ENCODE measurements at regions not wholly inside any gene's neighbourhood (a gene's known extent, or its start where the extent isn't known, plus 50 kb on each side); places are given as distances from the start of the nearest gene placed in this dataset.
A peak's percentile ranks its signal among the peaks of the same experiment; 100 is the strongest.
"Not testable (repeated sequence)": the region's sequence is repeated elsewhere in the genome, so short reads cannot be mapped to it uniquely, and the experiment has no call there.

DNA sequence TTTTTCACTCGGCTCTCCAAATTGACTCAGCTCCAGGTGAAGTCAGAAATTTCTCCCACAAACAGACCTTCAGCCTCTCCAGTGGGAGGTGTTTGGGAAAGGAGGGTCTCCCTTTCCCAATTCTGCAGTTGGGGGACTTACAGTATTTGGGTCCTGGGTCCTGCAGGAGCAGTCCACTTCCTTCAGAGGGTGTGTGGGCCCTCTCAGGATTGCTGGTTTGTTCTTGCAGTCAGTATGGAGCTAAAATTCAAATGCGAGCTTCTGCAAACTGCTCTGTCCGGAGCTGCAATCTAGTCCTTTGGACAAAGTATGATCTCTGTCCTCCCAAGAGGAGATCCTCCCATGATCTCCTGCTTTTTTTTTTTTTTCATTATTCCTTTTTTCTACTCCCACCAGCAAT lies 87.9 kb upstream of the MSTN start:
- no peak for DNase-seq

DNA sequence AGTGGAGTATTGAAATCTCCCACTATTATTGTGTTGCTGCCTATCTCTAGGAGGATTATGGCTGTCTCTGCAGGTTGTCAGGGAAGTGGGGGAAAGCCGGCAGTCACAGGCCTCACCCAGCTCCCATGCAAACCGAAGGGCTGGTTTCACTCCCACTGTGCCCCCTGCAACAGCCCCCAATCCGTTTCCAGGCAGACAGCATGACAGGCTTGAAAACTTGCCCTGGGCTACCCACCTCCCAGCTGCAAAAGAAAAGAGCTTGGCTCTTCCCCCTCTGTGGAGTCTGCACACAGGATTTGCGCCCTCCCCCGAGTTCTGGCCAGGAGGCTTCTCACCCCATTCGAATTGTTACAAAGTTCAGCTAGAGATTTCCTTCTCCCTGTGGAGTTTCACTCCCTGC lies 87.4 kb upstream of the MSTN start:
- no peak for DNase-seq

DNA sequence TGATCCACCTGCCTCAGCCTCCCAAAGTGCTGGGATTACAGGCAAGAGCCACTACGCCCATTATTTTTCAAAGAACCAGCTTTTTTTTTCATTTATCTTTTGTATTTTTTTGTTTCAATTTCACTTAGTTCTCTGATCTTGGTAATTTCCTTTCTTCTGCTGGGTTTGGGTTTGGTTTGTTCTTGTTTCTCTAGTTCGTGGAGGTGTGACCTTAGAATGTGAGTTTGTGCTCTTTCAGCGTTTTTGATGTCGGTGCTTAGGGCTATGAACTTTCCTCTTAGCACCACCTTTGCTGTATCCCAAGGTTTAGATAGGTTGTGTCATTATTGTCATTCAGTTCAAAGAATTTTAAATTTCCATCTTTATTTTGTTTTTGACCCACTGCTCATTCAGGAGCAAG lies 86.7 kb upstream of the MSTN start:
- DNase-seq, result no peak

DNA sequence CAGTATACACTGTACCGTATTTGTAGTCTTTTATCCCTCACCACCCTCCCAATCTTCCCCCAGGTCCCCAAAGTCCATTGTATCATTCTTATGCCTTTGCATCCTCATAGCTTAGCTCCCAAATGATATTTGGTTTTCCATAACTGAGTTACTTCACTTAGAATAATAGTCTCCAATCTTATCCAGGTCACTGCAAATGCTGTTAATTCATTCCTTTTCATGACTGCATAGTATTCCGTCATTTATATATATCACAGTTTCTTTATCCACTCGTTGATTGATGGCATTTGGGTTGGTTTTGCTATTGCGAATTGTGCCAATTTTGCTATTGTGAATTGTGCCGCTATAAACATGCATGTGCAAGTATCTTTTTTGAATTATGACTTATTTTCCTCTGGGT lies 83.6 kb upstream of the MSTN start:
- DNase-seq, result not testable (repeated sequence)

DNA sequence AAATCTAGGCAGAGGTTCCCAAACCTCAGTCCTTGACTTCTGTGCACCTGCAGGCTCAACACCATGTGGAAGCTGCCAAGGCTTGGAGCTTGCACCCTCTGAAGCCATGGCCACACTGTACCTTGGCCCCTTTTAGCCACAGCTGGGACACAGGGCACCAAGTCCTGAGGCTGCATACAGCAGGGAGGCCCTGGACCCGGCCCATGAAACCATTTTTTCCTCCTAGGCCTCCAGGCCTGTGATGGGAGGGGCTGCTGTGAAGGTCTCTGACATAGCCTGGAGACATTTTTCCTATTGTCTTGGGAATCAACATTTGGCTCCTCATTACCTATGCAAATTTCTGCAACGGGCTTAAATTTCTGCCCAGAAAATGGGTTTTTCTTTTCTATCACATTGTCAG lies 77.9 kb upstream of the MSTN start:
- DNase-seq, result not testable (repeated sequence)

DNA sequence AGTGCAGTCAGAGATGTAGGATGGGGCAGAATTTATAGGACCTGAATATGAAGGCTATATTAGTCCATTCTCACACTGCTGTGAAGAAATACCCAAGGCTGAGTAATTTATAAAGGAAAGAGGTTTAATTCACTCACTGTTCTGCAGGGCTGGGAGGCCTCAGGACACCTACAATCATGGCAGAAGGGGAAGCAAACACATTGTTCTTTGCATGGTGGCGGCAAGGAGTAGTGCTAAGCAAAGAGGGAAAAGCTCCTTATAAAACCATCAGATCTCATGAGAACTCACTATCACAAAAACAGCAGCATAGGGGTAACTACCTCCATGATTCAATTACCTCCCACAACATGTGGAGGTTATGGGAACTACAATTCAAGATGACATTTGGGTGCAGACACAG lies 76.8 kb upstream of the MSTN start:
- DNase-seq, result no peak

DNA sequence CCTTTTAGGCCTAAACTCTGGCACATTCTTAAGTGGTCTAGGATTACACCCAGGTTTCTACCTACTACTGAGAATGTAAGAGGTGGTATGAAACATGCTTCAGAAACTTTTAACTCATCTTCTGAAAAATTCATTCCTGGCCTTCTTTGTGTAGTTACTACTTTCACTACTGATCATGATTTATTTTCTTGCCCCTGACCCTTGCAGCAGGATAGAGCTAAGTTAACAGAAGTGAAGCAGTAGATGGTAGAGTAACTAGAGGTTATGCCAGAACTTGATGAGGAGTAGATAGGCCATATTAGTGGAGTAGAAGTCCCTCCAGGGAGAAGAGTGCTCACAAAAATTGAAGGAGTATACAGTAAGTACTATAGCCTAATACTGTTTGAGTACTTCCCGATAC lies 75.5 kb upstream of the MSTN start:
- no peak for DNase-seq

DNA sequence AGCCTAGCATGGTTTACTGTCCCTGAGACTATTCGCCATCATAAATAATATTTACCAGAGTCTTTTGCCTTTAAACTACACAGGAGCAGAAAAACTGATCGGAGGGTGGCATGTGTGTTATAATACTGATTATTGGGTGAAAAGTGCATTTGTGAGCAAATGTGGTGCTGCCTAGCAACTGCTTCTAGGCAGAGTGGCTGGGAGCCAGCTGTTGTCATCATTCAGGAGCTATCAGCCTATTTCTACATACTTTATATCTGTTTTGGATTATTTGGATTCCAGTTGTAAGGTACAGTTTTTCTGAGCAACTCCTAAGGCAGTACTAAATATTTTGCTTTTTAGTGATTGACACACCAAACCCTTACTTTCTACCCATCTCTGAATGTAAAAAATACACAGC lies 75.0 kb upstream of the MSTN start:
- DNase-seq, result peak in 2 of 58 donors; percentile 12 to 16

DNA sequence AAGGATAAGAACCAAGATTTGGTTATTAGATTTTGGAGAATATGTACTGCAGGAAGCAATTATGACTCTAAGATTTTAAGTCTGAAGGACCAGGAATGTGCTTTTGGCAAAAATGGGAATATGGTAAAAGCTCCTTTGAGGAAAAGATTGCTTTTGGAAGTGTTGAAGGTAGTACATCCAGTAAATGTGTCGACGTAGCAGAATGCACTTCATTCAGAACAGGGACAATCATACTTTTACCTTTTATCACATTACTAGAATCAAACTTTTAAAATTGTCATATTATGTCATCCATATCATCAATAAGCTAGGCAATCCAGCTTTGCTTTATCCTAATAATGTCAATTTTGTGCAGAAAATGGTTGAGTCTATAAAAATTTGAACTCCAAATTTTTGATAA lies 74.3 kb upstream of the MSTN start:
- no peak for DNase-seq

DNA sequence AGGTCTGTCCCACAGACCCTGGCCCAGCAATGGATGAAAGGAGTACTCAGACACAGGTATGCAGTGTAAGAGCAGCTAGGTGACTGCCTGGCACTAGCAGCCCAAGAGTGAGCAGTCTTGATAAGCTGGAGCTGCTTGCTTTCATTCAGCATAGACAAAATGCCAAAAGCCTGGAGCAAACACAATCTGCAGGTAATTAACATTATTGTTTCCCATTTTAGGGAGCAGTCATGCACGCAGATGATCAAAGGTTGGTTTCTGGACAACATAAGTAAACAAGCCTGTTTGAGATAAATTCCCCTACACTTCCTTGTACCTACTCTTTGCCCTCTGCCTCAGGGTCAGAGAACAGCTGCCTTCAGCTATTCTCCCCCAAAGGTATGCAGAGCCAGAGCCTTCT lies 73.7 kb upstream of the MSTN start:
- DNase-seq, result no peak

DNA sequence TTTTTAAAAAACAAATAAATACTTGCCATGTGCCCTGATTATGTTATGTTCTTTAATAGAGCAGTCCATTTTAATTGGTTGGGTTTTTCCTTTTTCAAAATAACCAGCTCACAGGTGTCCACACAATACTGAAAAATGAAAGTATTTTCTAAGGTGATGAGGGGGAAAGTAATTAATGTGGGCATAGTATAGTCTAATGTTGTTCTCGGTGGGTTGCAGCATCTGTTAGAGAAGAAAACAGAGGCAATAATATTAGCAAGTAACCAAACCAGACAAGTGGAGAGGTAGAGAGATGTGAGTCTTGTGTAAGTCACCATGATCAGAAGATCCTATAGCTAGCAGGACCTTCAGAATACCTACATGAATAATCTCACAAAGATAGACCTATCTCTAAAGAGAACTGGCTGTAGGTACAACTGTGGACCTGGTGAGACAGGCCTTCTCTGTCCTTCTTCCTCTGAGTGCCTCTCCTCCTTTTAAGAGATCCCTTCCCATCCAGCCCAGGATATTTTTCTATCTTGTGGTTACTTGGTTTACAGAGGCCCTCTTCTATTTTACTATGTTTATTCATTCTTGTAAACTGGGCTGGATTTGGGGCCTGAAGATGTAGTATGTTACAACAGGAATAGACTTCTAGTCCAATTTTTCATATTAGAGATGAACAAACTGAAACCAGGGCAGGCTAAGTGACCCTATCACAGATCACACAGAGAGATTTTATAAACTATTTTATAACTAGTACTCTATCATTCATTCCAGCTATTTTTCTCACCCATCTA lies 67.1 kb upstream of the MSTN start:
- no peak for DNase-seq

DNA sequence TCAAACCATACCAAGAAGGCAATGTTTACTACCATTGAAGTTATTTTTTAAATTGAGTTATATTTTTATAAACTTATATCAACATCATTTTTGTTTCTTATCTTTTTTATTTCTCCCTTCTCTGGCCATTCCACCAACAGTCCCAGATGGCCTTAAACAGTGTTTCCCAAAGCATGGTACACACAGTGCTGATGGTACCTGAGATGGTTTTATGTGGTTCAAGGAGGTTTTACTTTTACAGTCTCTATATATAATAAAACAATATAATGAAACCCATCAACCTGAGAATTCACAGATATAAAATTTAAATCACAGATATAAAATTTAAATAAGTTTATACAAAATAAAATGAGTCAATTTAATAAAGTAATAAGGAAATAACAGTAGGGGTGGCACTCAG lies 65.1 kb upstream of the MSTN start:
- no peak for DNase-seq

DNA sequence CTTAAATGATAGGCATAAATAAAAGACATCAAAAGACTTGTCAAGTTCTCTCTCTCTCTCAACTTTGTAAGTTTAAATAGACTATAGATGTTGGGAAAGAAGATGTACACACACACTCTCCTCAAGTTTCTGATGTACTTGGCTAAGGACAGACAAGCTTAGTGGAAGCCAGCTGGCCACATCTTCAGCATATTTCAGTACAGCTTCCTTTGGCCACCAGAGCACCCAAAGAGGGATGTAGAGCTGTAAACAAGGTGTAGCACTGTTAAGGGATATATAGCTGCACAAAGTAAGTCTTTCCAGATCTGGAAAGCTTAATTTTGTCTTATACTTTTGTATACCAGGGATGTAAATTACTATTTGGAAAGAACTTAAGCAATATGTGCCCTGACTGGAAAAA lies 64.3 kb upstream of the MSTN start:
- no peak for DNase-seq

DNA sequence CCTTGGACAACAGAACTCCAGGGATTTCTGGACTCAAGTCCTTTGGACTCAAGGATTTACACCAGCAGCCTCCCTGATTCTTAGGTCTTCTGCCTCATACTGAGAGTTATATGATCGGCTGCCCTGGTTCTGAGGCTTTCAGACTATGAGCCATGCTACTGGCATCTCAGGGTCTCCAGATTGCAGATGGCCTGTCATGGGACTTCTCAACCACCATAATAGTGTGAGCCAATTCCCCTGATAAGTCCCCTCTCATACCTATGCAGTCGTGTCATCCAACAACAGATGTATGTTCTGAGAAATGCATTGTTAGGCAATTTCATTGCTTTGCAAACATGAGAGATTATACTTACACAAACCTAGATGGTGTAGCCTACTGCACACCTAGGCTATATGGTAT lies 61.4 kb upstream of the MSTN start:
- DNase-seq, result no peak

DNA sequence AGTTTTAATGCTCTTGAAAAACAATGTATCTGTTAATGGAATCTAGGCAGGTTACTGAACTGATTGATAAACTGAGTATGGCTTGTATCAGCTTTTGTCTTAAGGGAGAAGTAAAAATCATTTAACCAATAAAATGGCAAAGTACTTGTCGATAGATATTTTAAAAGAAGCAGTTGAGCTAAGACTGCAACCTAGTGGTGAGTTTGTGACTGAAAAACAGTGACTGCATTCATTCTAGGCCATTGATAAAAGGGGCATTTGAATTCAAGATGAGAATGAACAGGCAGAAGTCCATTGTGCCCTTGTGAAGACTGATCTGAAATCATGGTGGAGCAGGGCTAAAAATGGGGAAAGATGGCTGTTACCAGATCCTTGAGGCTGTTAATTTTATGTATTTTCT lies 59.4 kb upstream of the MSTN start:
- peak in 5 of 58 donors; percentile 7 to 74 (median 12) for DNase-seq

DNA sequence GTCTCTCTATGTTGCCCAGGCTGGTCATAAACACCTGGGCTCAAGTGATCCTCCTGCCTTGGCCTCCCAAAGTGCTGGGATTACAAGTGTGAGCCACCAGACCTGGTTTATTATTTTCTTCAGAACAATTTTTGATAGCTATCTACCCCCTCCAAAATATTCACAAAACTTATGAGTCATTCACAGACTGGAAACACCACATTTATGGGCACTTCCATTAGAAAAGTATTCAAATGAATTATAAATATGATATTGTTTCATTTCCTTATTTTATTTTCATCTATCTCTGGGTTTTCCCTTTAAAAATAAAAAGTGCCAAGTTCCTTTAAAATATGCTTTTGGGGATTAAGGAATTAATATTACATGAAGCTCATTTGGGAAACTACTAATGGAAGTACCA lies 58.8 kb upstream of the MSTN start:
- no peak for DNase-seq

DNA sequence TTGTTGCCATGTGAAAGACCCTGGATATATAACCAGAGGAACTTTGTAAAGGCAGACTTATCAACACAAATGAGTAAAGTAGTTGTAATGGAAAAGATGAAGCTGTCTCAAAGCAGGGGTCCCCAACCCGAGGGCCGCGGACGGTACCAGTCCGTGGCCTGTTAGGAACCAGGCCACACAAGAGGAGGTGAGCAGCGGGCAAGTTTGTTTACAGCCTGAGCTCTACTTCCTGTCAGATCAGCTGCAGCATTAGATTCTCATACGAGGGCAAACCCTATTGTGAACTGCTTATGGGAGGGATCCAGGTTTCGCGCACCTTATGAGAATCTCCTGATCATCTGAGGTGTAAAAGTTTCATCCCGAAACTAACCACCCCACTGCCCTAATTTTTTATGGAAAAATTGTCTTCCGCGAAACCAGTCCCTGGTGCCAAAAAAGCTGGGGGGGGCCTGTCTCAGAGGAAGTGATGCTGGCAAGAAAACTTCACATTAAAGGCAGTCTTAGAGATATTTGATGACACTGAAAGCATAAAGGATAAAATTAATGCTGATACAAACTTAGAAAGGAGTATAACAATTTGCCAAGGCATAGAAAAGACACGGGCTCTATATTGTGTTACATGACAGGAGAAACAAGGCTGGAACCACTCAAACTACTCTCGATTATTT lies 57.5 kb upstream of the MSTN start:
- no peak for DNase-seq

DNA sequence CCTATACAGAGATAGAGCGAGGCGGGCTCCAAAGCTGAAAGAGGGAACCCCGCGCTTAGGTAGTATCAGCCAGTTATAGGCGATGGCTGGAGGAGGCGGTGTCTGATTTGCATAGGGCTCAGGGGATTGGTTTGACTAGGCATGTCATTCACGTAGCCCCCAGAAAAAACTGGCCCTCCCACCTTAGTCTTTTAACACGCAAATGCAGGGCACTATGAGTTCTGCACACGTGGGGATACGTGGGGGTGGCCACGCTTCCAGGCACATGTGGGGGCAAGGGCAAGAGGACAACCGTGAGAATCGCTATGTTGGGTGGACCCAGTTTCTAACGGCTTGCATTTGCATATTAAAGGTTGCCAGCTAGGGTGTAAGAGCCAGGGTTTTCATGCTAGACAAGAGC lies 56.7 kb upstream of the MSTN start:
- DNase-seq, result peak in 44 of 58 donors; percentile 4 to 64 (median 26)

DNA sequence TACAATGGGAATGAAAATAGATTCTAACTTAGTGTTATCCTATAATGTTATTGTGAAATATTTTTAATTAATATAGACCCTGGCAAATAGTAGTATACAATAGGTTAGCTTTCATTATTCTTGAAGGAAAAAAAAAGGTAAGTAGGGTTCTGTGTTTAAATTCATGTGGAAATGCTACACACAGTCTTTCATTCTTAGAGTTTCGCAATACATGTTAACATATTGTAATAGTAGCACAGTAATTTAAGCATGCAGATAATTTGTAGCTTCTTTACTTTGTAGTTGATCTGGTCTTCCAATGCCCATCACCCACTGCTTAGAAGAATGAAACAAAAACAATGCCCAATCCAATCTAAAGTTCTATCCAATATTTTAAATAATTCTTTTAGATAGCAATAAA lies 54.8 kb upstream of the MSTN start:
- DNase-seq, result no peak

DNA sequence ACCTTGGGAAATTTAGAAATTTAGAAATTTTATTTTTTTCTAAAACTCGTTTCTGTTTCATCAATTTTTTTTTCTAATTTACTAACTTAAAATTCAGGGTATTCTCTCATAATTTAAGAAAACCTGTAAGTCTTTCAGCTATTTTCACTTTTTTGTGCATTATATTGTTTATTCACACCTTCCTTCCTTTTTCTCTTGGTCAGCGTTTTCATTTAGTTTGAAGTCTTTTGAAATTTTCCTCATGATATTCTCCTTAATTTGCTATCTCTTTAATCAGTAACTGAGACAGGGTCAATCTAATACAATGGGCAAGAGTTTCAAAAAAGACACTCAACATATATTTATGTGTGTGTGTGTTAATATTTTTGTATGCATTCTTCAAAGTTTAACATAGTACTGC lies 50.5 kb upstream of the MSTN start:
- no peak for DNase-seq

Data from anterior cingulate cortex (tissue), 58 donors.